AG04449 (cell line): ENCODE measurements at regions not wholly inside any gene's neighbourhood (a gene's known extent, or its start where the extent isn't known, plus 50 kb on each side); places are given as distances from the start of the nearest gene placed in this dataset.

ENCODE experiments used
- CTCF ChIA-PET: fragments of 350-600 bp; formaldehyde crosslinking; extraction: SDS; loops from one replicate; lab custom pipeline; 2021; ENCODE audit warnings: antibody characterized with exemption; lab: Yijun Ruan, JAX
- POLR2A ChIA-PET: fragments of 400-600, 350-600 bp; formaldehyde crosslinking; extraction: SDS; loops from one replicate; lab custom pipeline; 2020; ENCODE audit warnings: antibody characterized with exemption, inconsistent platforms; lab: Yijun Ruan, JAX
- DNase-seq: peaks from one replicate; pipeline ENCODE4 v3.0.0-alpha.2; 2010; ENCODE audit warnings: low read depth, low spot score
- H3K4me3 ChIP-seq: 2 replicates; pipeline ENCODE4 v1.5.1; 2011; ENCODE audit warnings: low read depth, mild to moderate bottlenecking, control low read depth, low read length
- CTCF ChIP-seq: IDR thresholded peaks from one replicate; pipeline ENCODE4 v1.5.1; 2011; ENCODE audit warnings: mild to moderate bottlenecking, moderate library complexity, low read length, control low read depth, inconsistent platforms; ENCODE audit not compliant: insufficient read depth; ENCODE audit errors: missing control alignments

- POLR2A ChIA-PET = no interaction called here
- CTCF ChIA-PET = no interaction called here
- DNase-seq = no peak
- TF ChIP-seq CTCF = no peak
- H3K4me3 ChIP-seq = no peak overlapping the region
Measured at GRCh38 chr15:97115761-97116070, 785.2 kb downstream of the NR2F2 start.

GRCh38 chr15:97124790-97125189 is 794.3 kb downstream of the NR2F2 start:
- H3K4me3 ChIP-seq = no peak overlapping the region
- DNase-seq = no peak
- TF ChIP-seq CTCF = no peak
- CTCF ChIA-PET = no interaction called here
- POLR2A ChIA-PET = no interaction called here

- ChIA-PET CTCF (no interaction called here), POLR2A (no interaction called here)
- no peak overlapping the region for H3K4me3 ChIP-seq
- no peak for DNase-seq
- no peak for TF ChIP-seq CTCF
Measured at GRCh38 chr15:97126553-97127233, 796.2 kb downstream of the NR2F2 start.

GRCh38 chr15:97129674-97130073 is 799.2 kb downstream of the NR2F2 start:
- ChIA-PET CTCF (no interaction called here), POLR2A (no interaction called here)
- no peak for DNase-seq
- no peak overlapping the region for H3K4me3 ChIP-seq
- no peak for TF ChIP-seq CTCF

GRCh38 chr15:97140216-97140615 is 809.7 kb downstream of the NR2F2 start:
- no peak for DNase-seq
- POLR2A ChIA-PET = no interaction called here
- no peak for TF ChIP-seq CTCF
- CTCF ChIA-PET = no interaction called here
- no peak overlapping the region for H3K4me3 ChIP-seq

GRCh38 chr15:97141360-97141759 is 810.9 kb downstream of the NR2F2 start:
- POLR2A ChIA-PET = no interaction called here

More at GRCh38 chr15:97141360-97141759, 810.9 kb downstream of the NR2F2 start:
- no peak for TF ChIP-seq CTCF
- no peak for DNase-seq
- CTCF ChIA-PET = no interaction called here
- H3K4me3 ChIP-seq = no peak overlapping the region
